ENCODE measurements at regions not wholly inside any gene's neighbourhood (a gene's known extent, or its start where the extent isn't known, plus 50 kb on each side); places are given as distances from the start of the nearest gene placed in this dataset.

- TF ChIP-seq CEBPB (IDR thresholded peaks at IDR 0.05) = no peak
- TF ChIP-seq TAF1 (IDR thresholded peaks at IDR 0.05; ENCODE audit: low read depth) = no peak
- no peak for TF ChIP-seq YY1 (IDR thresholded peaks at IDR 0.05; ENCODE audit: low read depth)
- no peak for TF ChIP-seq REST (IDR thresholded peaks at IDR 0.05; ENCODE audit: low read depth)
- TF ChIP-seq MAX (IDR thresholded peaks at IDR 0.05) = no peak
- no peak for TF ChIP-seq EP300 (IDR thresholded peaks at IDR 0.05; ENCODE audit: borderline replicate concordance)
- no peak for TF ChIP-seq CREB1 (IDR thresholded peaks at IDR 0.05; ENCODE audit: low read depth)
- no peak for TF ChIP-seq USF1 (IDR thresholded peaks at IDR 0.05)
- TF ChIP-seq TCF12 (IDR thresholded peaks at IDR 0.05; ENCODE audit: low read depth) = no peak
- no peak for TF ChIP-seq RAD21 (IDR thresholded peaks at IDR 0.05; ENCODE audit: low read depth)
Observed at GRCh38 chr13:104740641-104741222, 1674.5 kb upstream of the SLC10A2 start.
